ENCODE measurements at regions not wholly inside any gene's neighbourhood (a gene's known extent, or its start where the extent isn't known, plus 50 kb on each side); places are given as distances from the start of the nearest gene placed in this dataset.
"Not testable (repeated sequence)": the region's sequence is repeated elsewhere in the genome, so short reads cannot be mapped to it uniquely, and the experiment has no call there.

- no peak for DNase-seq (ENCODE audit: low read depth in 3 of 3)
These were observed 386.8 kb upstream of the CHD1 start for GRCh38 chr5:99315413-99316183.

- no peak for DNase-seq (ENCODE audit: low read depth in 3 of 3)
These were observed 385.9 kb upstream of the CHD1 start for GRCh38 chr5:99314721-99315120.

DNA sequence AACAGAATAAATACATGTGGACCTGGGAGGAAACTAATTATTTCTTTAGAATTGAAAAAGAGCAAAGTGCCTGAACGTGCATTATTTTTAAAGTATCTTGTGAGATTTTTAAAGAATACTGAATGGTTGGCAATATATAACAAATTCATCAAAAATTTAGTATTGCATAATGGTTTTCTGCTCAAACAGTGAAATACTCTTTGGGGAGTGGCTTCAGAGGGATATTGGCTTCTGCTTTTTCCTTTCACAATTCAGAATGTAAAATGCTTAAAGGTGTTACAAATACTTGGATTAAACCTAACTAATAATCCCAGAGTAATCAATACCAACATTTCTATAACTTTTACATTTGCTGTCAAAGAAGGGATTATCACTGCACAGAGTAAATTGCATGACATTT is 379.3 kb upstream of the CHD1 start:
- no peak for DNase-seq (ENCODE audit: low read depth in 3 of 3)

- DNase-seq (ENCODE audit: low read depth in 3 of 3): no peak
These were observed 376.3 kb upstream of the CHD1 start for GRCh38 chr5:99305045-99305580.

DNA sequence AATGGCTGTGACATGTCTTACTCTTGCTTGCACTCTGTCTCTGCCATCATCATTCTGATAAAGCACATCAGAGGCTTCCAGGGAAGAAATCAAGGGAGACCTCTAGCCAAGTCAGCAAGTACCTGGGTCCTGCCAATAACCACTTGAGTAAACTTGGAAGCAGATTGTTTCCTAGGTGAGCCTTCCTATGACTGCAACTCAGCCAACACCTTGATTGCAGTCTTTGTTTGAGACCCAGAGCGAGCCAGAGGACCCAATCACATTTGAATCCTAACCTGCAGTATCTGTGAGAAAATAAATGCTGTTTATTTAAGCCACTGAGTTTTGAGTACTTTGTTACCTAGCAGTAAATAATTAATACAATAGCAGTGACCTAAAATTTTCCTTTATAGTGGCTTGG is 356.8 kb upstream of the CHD1 start:
- DNase-seq (ENCODE audit: low read depth in 3 of 3): no peak

DNA sequence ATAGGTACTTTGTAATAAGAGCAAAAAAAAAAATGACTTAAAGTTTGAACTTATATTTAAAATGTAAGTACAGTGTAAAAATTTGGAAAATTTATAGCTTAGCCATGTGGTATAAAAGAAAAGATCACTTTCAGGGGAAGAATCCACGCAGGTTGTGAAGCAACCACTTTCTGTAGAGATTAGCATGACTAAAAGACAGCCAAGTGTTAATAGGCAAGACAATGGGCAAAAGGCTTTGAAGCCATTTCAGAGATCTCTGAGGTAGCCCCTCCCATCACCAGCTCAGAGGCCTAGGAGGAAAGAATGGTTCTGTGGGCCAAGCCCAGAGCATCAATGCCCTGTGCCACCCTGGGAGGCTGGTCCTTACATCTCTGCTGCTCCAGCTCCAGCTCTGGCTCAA is 346.3 kb upstream of the CHD1 start:
- DNase-seq (ENCODE audit: low read depth in 3 of 3): no peak

DNA sequence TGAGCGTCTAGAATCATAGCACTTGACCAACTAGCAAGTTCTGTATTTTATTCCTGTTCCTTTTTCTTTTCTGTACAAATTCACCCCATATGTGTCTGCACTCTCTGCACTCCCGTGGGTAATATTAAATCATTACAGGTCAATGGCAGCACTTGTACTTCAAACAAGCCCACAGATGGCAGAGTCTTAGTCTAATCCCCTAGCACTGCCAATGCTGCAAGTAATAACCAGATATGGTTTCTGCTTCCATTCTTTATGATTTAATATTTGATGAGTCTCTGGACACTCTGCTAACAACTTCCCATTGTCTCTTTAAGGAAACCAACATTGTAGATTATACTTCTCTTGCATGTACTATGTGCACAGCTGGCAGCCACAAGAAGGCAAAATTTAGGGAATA is 343.8 kb upstream of the CHD1 start:
- no peak for DNase-seq (ENCODE audit: low read depth in 3 of 3)

GRCh38 chr5:99258819-99259218 is 330.0 kb upstream of the CHD1 start:
- DNase-seq (ENCODE audit: low read depth in 3 of 3): no peak

DNA sequence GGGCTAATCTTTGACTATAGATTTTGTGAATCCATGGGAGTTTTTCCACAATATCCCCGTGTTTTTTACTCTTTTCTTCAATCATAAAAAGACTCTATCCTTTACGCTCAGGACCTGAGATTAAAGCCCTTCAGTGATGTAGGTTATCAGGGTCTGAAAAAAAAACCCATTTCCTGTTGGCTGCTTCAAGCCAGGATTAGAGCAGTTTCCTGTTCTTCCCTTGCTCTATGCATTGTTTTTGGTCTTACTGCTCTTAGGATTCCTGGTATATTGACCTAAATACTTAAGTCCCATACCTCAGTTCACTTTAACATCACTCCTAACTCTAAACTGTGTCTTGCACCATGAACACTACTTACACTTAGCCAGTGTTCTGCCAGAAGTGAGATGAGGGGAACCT is 319.3 kb upstream of the CHD1 start:
- DNase-seq (ENCODE audit: low read depth in 3 of 3): no peak

DNA sequence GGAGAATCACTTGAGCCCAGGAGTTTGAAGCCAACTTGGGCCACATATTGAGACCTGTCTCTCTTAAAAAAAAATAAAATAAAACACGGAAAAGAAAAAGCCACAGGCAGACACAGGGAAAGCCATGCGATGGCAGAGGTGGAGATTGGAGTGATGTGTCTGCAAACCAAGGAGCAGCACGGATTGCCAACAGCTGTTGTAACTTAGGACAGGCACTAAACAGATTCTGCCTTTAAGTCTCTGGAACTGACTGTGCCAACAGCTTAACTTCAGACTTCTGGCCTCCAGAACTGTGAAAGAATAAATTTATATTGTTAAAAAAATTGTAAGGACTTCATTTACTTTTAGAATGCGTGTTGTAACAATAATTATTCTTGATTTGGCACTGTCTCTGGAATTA is 318.5 kb upstream of the CHD1 start:
- no peak for DNase-seq (ENCODE audit: low read depth in 3 of 3)

DNA sequence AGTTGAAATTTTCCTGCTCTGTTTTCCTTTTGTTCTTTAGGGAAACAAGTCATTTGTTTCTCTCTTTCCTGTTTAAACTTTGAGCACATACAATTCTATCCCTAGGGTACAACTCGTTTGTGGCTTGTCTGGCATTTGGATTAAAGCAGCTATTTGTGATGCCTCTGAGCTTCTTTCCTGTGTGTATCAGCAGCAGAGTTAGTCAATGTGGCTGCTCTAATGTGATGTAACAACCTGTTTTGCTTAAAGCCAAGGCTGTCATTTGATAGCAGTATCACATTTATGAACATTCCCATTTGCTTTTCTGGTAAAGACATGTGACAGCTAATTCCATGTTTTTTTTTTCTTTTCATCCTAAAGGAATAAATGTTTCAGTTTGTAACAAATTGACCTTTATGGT is 314.3 kb upstream of the CHD1 start:
- DNase-seq (ENCODE audit: low read depth in 3 of 3): no peak

GRCh38 chr5:99239826-99240360 is 311.1 kb upstream of the CHD1 start:
- DNase-seq (ENCODE audit: low read depth in 3 of 3): no peak

GRCh38 chr5:99191206-99191745 is 262.5 kb upstream of the CHD1 start:
- DNase-seq (ENCODE audit: low read depth in 3 of 3): no peak

GRCh38 chr5:99187611-99188010 is 258.8 kb upstream of the CHD1 start:
- DNase-seq (ENCODE audit: low read depth in 3 of 3): no peak

DNA sequence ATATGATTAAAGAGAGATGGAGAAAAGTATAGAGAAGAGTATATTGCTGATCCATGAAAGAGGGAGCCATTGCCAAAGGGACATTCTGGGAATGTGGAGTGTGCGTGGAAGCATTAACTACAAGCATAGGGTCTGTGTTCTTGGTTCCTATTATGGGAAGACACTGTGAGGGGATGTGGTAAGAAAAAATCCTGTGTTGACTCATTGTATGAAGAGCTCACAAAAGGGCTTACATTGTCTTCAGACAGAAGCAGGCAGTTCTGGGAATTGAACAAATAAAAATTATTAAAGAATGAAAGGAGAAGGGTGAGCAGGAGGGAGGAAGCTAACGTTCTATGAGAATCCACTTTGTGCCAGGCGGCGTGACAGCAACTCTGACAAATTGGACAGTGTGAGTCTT is 250.4 kb upstream of the CHD1 start:
- DNase-seq (ENCODE audit: low read depth in 3 of 3): no peak

DNA sequence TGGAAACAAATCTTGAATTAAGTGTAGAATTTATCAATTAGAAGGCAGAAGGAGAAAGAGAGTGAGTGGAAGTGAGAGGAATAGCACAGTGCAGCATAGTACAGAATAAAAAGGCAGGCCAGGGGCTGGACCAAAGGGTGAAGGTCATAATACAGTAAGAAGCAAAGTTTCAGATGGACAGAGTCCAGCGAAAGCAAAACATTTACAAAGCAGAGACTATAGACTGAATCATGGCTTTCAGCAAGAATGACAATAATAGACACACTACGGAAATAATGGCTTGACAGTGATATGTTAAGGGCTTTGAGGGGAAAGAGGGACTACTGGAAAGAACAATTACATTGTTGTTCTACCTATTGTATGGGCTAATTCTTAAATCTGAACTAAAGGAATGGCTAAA is 249.0 kb upstream of the CHD1 start:
- DNase-seq (ENCODE audit: low read depth in 3 of 3): no peak

DNA sequence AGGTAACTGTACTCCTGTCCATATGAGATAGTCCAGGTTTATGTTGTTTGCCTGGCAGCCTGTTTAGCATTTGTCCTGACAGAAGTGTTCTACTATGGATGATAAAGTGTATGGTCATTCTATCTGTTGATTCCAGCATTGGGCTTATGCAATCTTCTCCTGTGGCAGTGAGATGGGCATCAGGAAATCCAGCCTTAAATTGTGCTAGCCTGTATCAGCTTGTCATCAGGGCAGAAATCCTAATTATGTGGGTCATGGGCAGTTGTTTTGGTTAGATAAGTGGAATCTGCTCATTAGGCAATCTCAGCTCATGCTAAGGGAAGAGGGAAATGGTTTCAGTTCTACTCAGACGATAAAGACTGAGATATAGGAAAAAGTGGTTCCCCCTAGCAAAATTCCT is 247.4 kb upstream of the CHD1 start:
- no peak for DNase-seq (ENCODE audit: low read depth in 3 of 3)

DNA sequence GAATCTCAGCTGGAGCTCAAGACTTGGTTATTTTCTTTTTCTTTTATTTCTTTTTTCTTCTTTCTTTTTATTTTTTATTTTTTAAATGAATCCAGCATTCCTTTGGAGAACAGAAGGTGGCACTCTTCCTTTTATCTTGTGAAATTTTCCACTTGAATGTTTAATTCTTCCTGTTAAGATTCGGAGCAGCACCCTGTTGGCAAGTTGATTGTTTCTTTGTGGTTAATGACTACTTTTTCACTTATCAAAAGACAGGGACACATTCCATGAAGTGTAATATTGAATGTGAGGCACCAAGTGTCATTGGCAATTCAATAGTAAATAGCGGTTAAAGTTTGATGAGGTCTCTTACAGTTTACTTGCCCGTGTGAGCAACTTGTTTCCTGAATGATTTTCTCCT is 240.5 kb upstream of the CHD1 start:
- no peak for DNase-seq (ENCODE audit: low read depth in 3 of 3)

DNA sequence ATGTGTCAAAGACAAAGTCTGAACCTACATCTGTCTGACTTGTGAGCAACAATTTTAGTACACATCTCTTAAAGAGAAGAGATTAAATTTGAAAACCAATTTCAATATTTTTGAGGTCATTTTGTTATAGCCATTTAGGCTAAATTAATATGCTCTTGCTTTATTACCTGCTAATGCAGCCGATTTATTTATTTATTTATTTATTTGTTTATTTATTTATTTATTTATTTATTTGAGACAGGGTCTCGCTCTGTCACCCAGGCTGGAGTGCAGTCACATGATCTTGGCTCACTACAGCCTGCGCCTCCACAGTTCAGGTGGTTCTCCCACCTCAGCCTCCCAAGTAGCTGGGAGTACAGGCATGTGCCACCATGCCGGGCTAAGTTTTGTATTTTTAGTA is 232.7 kb upstream of the CHD1 start:
- DNase-seq (ENCODE audit: low read depth in 3 of 3): not testable (repeated sequence)

- no peak for DNase-seq (ENCODE audit: low read depth in 3 of 3)
These were observed 227.9 kb upstream of the CHD1 start for GRCh38 chr5:99156688-99157087.

DNA sequence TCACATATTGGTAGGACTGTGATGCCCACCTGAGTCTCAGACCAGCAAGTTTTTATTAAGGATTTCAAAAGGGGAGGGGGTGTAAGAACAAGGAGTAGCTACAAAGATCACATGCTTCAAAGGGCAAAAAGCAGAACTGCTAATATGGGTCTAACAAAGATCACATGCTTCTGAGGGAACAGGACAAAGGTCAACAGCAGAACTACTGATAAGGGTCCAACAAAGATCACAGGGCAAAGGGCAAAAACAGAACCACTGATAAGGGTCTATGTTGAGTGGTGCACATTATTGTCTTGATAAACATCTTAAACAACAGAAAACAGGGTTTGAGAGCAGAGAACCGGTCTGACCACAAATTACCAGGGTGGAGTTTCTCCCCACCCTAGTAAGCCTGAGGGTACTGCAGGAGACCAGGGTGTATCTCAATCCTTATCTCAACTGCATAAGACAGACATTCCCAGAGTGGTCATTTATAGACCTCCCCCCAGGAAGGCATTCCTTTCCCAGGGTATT is 214.5 kb upstream of the CHD1 start:
- not testable (repeated sequence) for DNase-seq (ENCODE audit: low read depth in 3 of 3)

- no peak for DNase-seq (ENCODE audit: low read depth in 3 of 3)
These were observed 212.8 kb upstream of the CHD1 start for GRCh38 chr5:99141534-99142128.

DNA sequence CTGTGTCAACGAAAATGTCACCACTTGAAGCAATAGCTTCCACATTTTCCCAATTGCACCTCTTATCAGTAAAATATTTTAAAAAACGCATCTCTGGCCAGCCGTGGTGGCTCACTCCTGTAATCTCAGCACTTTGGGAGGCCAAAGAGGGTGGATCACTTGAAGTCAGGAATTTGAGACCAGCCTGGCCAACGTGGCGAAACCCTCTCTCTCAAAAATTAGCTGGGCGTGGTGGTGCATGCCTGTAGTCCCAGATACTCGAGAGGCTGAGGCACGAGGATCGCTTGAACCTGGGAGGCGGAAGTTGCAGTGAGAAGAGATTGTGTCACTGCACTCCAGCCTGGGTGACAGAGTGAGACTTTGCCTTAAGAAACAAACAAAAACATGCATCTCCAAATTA is 210.1 kb upstream of the CHD1 start:
- DNase-seq (ENCODE audit: low read depth in 3 of 3): no peak

Measured in stimulated activated CD4-positive, alpha-beta T cell treated with anti-CD3 and anti-CD28 coated beads, TNF-alpha, amount 100 ng/mL, for 24 hours (primary cell).